OCI-LY3 (cell line): ENCODE measurements at regions not wholly inside any gene's neighbourhood (a gene's known extent, or its start where the extent isn't known, plus 50 kb on each side); places are given as distances from the start of the nearest gene placed in this dataset.

Source experiments
- EZH2phosphoT487 ChIP-seq: fragments of 200-600 bp; shearing (Covaris generic); IDR thresholded peaks from 2 replicates; pipeline ENCODE4 v1.6.1; 2018; ENCODE audit warnings: antibody characterized with exemption, mixed run types, low read depth
- TF ChIP-seq, protein P1 (sequence below): fragments of 200-600, 300-600 bp; sonication (generic); IDR thresholded peaks from 2 replicates; pipeline ENCODE4 v1.5.1; 2014; ENCODE audit warnings: antibody characterized with exemption, low read length, low read depth

GRCh38 chr9:106772523-106773290 is 90.3 kb upstream of the ZNF462 start:
- TF ChIP-seq, protein P1, sequence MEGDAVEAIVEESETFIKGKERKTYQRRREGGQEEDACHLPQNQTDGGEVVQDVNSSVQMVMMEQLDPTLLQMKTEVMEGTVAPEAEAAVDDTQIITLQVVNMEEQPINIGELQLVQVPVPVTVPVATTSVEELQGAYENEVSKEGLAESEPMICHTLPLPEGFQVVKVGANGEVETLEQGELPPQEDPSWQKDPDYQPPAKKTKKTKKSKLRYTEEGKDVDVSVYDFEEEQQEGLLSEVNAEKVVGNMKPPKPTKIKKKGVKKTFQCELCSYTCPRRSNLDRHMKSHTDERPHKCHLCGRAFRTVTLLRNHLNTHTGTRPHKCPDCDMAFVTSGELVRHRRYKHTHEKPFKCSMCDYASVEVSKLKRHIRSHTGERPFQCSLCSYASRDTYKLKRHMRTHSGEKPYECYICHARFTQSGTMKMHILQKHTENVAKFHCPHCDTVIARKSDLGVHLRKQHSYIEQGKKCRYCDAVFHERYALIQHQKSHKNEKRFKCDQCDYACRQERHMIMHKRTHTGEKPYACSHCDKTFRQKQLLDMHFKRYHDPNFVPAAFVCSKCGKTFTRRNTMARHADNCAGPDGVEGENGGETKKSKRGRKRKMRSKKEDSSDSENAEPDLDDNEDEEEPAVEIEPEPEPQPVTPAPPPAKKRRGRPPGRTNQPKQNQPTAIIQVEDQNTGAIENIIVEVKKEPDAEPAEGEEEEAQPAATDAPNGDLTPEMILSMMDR, result no peak
- TF ChIP-seq EZH2phosphoT487, result no peak
